Esophagus squamous epithelium (tissue), 5 donors: ENCODE measurements at regions not wholly inside any gene's neighbourhood (a gene's known extent, or its start where the extent isn't known, plus 50 kb on each side); places are given as distances from the start of the nearest gene placed in this dataset.

Experiments used
- DNase-seq: peaks from one replicate; lab custom pipeline; 2025; lab: John Stamatoyannopoulos, UW
- H3K27ac ChIP-seq, 4 donors: fragments of 200-600 bp; sonication (generic); one replicate each; pipeline ENCODE4 v1.5.1; 2016 to 2019; ENCODE audit warnings: mild to moderate bottlenecking in 1 of 4
- H3K27me3 ChIP-seq, 4 donors: fragments of 200-600 bp; sonication (generic); 1 replicate in 3 of 4; 2 replicates in 1 of 4; pipeline versions ENCODE4 v1.5.1 to v1.6.0; 2017 to 2021; ENCODE audit warnings: antibody characterized with exemption in 1 of 4
- H3K36me3 ChIP-seq, 3 donors: fragments of 200-600 bp; sonication (generic); one replicate each; pipeline ENCODE4 v1.5.1; 2016 to 2019
- H3K4me1 ChIP-seq, 3 donors: fragments of 200-600 bp; sonication (generic); one replicate each; pipeline ENCODE4 v1.5.1; 2017 to 2019
- H3K4me3 ChIP-seq, 4 donors: fragments of 200-600 bp; sonication (generic); 1 replicate in 3 of 4; 2 replicates in 1 of 4; pipeline ENCODE4 v1.5.1; 2016 to 2019; ENCODE audit warnings: mild to moderate bottlenecking in 2 of 4, moderate library complexity in 1 of 4
- H3K9me3 ChIP-seq, 3 donors: fragments of 200-600 bp; sonication (generic); one replicate each; pipeline ENCODE4 v1.5.1; 2016 to 2019
- CTCF ChIP-seq, 6 experiments: fragments of 450-650 bp in 4 of 6; fragments of 200-600 bp in 2 of 6; sonication (generic) in 2 of 6; IDR thresholded peaks; one replicate each; pipeline ENCODE4 v1.5.1; 2016 to 2019; ENCODE audit warnings: antibody characterized with exemption in 6 of 6, mild to moderate bottlenecking in 4 of 6, moderate library complexity in 4 of 6
- POLR2A ChIP-seq, 4 donors: fragments of 450-650 bp; IDR thresholded peaks; one replicate each; pipeline ENCODE4 v1.6.1; 2017; ENCODE audit warnings: antibody characterized with exemption in 4 of 4, mild to moderate bottlenecking in 4 of 4, moderate library complexity in 3 of 4
- WGBS, 2 donors: methylation state at CpG; one replicate each; pipeline ENCODE4 v1.1.5; 2018; 5-methylcytosine and 5-hydroxymethylcytosine counted together
- intact Hi-C: fragments of 100-400 bp; cut with DNase I; formaldehyde crosslinking; loops from one replicate; pipeline ENCODE4 v1.15.0; 2022
- donor health status: DM: yes; HTN: yes; CAD: no.

- TF ChIP-seq POLR2A (IDR thresholded peaks at IDR 0.05) (no peak), CTCF (IDR thresholded peaks at IDR 0.05) (no peak)
- no peak overlapping the region for H3K27ac ChIP-seq
- no peak for DNase-seq
- no peaks in the 10 kb centered on the region for H3K9me3 ChIP-seq
- intact Hi-C loops, result no loop called here
- no peak overlapping the region for H3K4me3 ChIP-seq
- H3K27me3 ChIP-seq, result no peaks in the 10 kb centered on the region
- H3K4me1 ChIP-seq, result no peaks in the 10 kb centered on the region
- H3K36me3 ChIP-seq, result no peaks in the 10 kb centered on the region
These were observed 136.3 kb upstream of the MLIP start for GRCh38 chr6:53974941-53975340.

GRCh38 chr6:53975941-53976615 lies 135.2 kb upstream of the MLIP start:
- intact Hi-C loops, result no loop called here
- Histone ChIP-seq H3K4me1 (no peaks in the 10 kb centered on the region), H3K9me3 (no peaks in the 10 kb centered on the region), H3K36me3 (no peaks in the 10 kb centered on the region), H3K4me3 (no peak overlapping the region), H3K27me3 (no peaks in the 10 kb centered on the region), H3K27ac (no peak overlapping the region)
- TF ChIP-seq POLR2A (IDR thresholded peaks at IDR 0.05) (no peak), CTCF (IDR thresholded peaks at IDR 0.05) (no peak)
- WGBS, 2 donors, result 60 to 69% methylated on average over 3 of the region's 3 CpGs
- no peak for DNase-seq

GRCh38 chr6:53977551-53977950 lies 133.7 kb upstream of the MLIP start:
- intact Hi-C loops, result no loop called here
- WGBS, 2 donors, result 75% methylated on average over 1 of the region's 1 CpG; no CpG with 5 or more reads in 1 of the 2 donors
- Histone ChIP-seq H3K27me3 (no peaks in the 10 kb centered on the region), H3K9me3 (no peaks in the 10 kb centered on the region), H3K27ac (no peak overlapping the region), H3K4me3 (no peak overlapping the region), H3K4me1 (no peaks in the 10 kb centered on the region), H3K36me3 (no peaks in the 10 kb centered on the region)
- no peak for DNase-seq
- no peak for TF ChIP-seq CTCF (IDR thresholded peaks at IDR 0.05)
- no peak for TF ChIP-seq POLR2A (IDR thresholded peaks at IDR 0.05)

- no peaks in the 10 kb centered on the region for H3K9me3 ChIP-seq
- TF ChIP-seq CTCF (IDR thresholded peaks at IDR 0.05), result peak; percentile 56 to 88 (median 70)
- TF ChIP-seq POLR2A (IDR thresholded peaks at IDR 0.05), result no peak
- H3K36me3 ChIP-seq, result no peaks in the 10 kb centered on the region
- no peaks in the 10 kb centered on the region for H3K27me3 ChIP-seq
- intact Hi-C loops, result no loop called here
- H3K4me1 ChIP-seq, result peaks cover 0 to 4% (median 0%) of the 10 kb centered on the region in 3 donors
- no peak overlapping the region for H3K4me3 ChIP-seq
- H3K27ac ChIP-seq, result no peak overlapping the region
- no peak for DNase-seq
These were observed 131.7 kb upstream of the MLIP start for GRCh38 chr6:53979468-53980067.

GRCh38 chr6:53982366-53983050 lies 128.7 kb upstream of the MLIP start:
- 53 to 81% methylated on average over 4 of the region's 4 CpGs for WGBS, 2 donors
- peaks cover 0 to 21% (median 13%) of the 10 kb centered on the region in 3 donors for H3K4me1 ChIP-seq

More at GRCh38 chr6:53982366-53983050, 128.7 kb upstream of the MLIP start:
- Histone ChIP-seq H3K9me3 (no peaks in the 10 kb centered on the region), H3K4me3 (no peak overlapping the region), H3K27ac (no peak overlapping the region), H3K36me3 (no peaks in the 10 kb centered on the region), H3K27me3 (no peaks in the 10 kb centered on the region)
- no peak for DNase-seq
- intact Hi-C loops, result no loop called here
- TF ChIP-seq CTCF (IDR thresholded peaks at IDR 0.05), result no peak
